ENCODE measurements at regions not wholly inside any gene's neighbourhood (a gene's known extent, or its start where the extent isn't known, plus 50 kb on each side); places are given as distances from the start of the nearest gene placed in this dataset.

- no peak for TF ChIP-seq GATA2 (IDR thresholded peaks at IDR 0.05; ENCODE audit: low read depth, low read length)
- no peak for TF ChIP-seq GATA3 (IDR thresholded peaks at IDR 0.05; ENCODE audit: low read depth, low read length)
These were observed 765.2 kb upstream of the NUDT12 start for GRCh38 chr5:104327801-104328200.

- TF ChIP-seq GATA3 (IDR thresholded peaks at IDR 0.05; ENCODE audit: low read depth, low read length) (no peak), GATA2 (IDR thresholded peaks at IDR 0.05; ENCODE audit: low read depth, low read length) (no peak)
These were observed 764.4 kb upstream of the NUDT12 start for GRCh38 chr5:104326966-104327365.

- no peak for TF ChIP-seq GATA3 (IDR thresholded peaks at IDR 0.05; ENCODE audit: low read depth, low read length)
- no peak for TF ChIP-seq GATA2 (IDR thresholded peaks at IDR 0.05; ENCODE audit: low read depth, low read length)
These were observed 762.8 kb upstream of the NUDT12 start for GRCh38 chr5:104325356-104325755.

DNA sequence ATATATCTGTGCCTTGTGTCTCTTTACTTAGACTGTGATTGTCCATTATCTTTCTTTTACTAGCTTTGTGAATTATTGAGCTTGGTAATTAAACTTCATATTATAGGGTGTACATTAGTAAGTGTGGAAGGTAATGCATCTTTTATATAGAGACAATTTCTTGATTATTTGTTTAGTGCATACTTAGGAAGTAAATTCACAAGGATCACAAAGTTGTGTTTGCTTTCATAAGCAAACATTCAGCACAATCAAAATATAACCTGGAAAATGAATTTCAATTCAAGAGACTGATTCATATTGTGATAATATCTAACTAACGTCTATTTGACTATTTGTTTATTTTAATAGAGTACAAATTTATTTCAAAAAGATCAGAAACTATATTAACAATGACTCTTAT is 749.9 kb upstream of the NUDT12 start:
- no peak for TF ChIP-seq GATA3 (IDR thresholded peaks at IDR 0.05; ENCODE audit: low read depth, low read length)
- TF ChIP-seq GATA2 (IDR thresholded peaks at IDR 0.05; ENCODE audit: low read depth, low read length) = no peak

- no peak for TF ChIP-seq GATA2 (IDR thresholded peaks at IDR 0.05; ENCODE audit: low read depth, low read length)
- TF ChIP-seq GATA3 (IDR thresholded peaks at IDR 0.05; ENCODE audit: low read depth, low read length) = no peak
These were observed 743.0 kb upstream of the NUDT12 start for GRCh38 chr5:104305602-104306001.

- TF ChIP-seq GATA2 (IDR thresholded peaks at IDR 0.05; ENCODE audit: low read depth, low read length) (no peak), GATA3 (IDR thresholded peaks at IDR 0.05; ENCODE audit: low read depth, low read length) (no peak)
These were observed 737.6 kb upstream of the NUDT12 start for GRCh38 chr5:104299998-104300706.

DNA sequence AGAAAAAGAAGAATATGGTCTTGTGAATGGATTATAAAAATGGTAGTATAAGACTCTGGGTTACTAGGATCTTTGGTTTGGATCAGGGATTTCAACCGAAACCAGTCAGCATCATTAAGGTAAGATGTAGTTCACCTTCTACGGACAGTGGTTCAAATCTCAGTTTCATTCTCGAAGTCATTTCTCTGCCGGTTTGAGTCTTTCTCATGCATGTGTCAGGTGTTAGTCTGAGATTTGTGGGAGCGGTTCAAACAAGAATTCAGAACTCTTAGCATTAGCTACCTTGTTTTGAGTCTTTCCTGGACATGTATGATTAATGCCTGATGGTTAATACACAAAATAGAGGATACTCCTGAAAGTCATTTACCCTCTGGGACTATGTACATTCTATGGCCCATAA is 735.9 kb upstream of the NUDT12 start:
- no peak for TF ChIP-seq GATA3 (IDR thresholded peaks at IDR 0.05; ENCODE audit: low read depth, low read length)
- no peak for TF ChIP-seq GATA2 (IDR thresholded peaks at IDR 0.05; ENCODE audit: low read depth, low read length)

GRCh38 chr5:104297076-104297475 is 734.5 kb upstream of the NUDT12 start:
- no peak for TF ChIP-seq GATA3 (IDR thresholded peaks at IDR 0.05; ENCODE audit: low read depth, low read length)
- no peak for TF ChIP-seq GATA2 (IDR thresholded peaks at IDR 0.05; ENCODE audit: low read depth, low read length)

DNA sequence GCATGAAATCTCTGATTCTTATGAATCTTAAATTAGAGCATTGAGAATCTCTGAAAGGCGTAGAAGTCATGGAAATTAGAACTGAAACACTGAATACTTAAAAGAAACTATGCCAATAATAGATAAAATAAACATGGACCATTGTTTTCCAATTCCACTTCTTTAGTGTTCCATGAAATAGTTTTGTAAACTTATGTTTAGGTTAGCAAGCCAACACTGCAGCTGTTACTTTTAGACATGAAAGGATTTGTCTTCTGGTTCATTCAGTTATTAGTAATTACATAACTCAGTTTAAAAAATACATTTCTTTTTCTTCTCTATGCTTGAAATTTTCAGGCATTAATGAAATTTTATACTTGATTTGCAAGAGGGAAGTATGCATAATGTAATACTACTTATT is 733.4 kb upstream of the NUDT12 start:
- TF ChIP-seq GATA3 (IDR thresholded peaks at IDR 0.05; ENCODE audit: low read depth, low read length) (no peak), GATA2 (IDR thresholded peaks at IDR 0.05; ENCODE audit: low read depth, low read length) (no peak)

- TF ChIP-seq GATA2 (IDR thresholded peaks at IDR 0.05; ENCODE audit: low read depth, low read length) = no peak
- TF ChIP-seq GATA3 (IDR thresholded peaks at IDR 0.05; ENCODE audit: low read depth, low read length) = no peak
These were observed 720.5 kb upstream of the NUDT12 start for GRCh38 chr5:104283136-104283535.

DNA sequence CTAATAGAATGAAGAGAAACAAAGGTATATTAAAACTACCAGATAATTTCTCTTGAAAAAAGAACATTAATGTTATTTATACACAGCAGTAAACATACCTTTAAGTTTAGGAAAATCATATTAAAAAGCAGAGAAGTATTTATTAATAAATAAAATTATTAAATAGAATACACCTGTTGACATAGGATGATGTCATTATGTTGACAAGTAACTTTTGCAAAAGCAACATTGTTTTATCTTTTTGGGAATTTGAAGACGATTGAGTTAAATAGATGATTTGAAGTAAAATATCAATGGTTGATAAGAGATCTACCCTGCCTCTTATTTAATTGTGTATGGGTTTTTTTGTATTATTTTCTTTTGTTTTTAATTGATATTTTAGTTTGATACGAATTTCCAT is 711.1 kb upstream of the NUDT12 start:
- no peak for TF ChIP-seq GATA3 (IDR thresholded peaks at IDR 0.05; ENCODE audit: low read depth, low read length)
- no peak for TF ChIP-seq GATA2 (IDR thresholded peaks at IDR 0.05; ENCODE audit: low read depth, low read length)

DNA sequence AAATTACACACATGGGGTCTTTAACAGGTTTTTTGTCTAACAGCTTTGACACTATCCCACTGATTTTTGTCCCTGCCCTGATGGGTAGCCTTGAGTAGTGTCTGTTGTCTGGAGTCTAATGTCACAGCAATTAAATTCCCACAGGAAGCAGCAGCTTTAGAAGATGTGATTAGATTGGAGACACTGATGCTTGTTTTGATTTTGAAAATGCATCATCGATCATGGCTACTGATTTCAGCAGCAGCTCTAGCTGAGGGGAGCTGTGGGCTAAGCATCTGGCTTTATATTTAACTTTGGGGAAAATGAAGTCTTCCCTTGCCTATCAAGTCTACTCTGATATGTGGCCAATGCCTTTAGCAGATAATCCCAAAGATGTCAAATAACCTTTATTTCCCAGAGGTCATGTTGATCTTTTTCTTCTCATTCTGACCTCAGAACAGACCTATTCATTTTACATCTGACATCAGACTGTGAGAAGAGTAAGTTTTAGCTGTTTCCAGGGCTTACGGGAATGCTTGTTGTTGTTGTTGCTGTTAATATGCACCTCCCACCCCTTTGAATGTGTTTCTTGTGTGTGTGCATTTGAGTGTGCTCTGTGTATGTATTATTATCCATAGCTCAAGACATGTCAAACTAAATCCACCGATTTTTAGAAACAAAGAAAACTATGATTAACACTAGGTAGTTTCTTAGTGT is 704.9 kb upstream of the NUDT12 start:
- TF ChIP-seq GATA2 (IDR thresholded peaks at IDR 0.05; ENCODE audit: low read depth, low read length) (peak; percentile 74), GATA3 (IDR thresholded peaks at IDR 0.05; ENCODE audit: low read depth, low read length) (peak; percentile 53; the same call in 1 of the 2 replicates)

- TF ChIP-seq GATA3 (IDR thresholded peaks at IDR 0.05; ENCODE audit: low read depth, low read length) (no peak), GATA2 (IDR thresholded peaks at IDR 0.05; ENCODE audit: low read depth, low read length) (no peak)
These were observed 703.6 kb upstream of the NUDT12 start for GRCh38 chr5:104266161-104266560.

DNA sequence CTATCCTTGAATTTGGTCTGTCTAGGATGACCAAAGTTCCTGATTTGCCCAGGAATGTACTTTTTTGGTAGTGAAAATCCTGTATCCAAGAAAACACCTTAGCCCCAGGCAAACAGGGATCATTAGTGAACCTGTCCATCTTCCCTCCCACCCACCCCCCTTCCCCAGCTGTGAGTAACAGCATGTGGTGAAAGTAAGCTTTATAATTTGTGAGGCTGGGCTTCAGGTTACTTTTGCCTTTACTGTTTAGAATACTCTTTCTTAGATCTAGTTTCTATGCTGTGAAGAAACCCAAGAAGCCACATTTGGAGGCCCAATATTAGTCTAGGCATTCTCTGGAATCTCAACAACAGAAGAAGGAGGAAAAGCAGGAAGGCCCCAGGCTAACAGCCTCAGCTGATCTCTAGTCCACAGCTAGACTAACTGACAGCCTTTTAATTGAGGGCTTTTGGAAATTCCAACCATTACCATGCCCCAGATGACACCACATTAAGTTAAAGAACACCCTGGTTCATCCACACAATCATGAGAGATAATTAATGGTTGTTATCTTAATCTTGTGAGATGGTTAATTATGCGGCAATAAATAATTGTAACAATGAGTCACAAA is 703.0 kb upstream of the NUDT12 start:
- no peak for TF ChIP-seq GATA3 (IDR thresholded peaks at IDR 0.05; ENCODE audit: low read depth, low read length)
- no peak for TF ChIP-seq GATA2 (IDR thresholded peaks at IDR 0.05; ENCODE audit: low read depth, low read length)

DNA sequence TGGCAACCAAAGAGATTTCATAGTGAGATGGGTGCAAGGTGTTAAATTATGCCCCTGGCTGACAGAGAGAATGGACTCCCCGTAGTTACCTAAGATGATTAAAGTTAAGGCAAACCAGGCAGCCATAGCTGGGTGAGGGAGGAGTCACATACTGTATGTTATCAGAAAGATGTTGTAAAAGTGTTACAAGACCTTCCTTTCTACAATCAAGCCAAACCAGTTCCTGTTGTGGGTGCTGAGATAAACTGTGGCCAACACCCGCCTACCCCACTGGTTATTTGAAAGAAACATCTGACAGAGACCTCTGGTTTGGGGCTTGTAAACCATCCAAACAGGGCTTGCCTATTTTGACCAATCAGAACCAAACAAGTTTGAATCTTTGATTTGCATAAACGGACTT is 684.7 kb upstream of the NUDT12 start:
- TF ChIP-seq GATA2 (IDR thresholded peaks at IDR 0.05; ENCODE audit: low read depth, low read length) = no peak
- TF ChIP-seq GATA3 (IDR thresholded peaks at IDR 0.05; ENCODE audit: low read depth, low read length) = no peak
